GM18498 (cell line): ENCODE measurements at regions not wholly inside any gene's neighbourhood (a gene's known extent, or its start where the extent isn't known, plus 50 kb on each side); places are given as distances from the start of the nearest gene placed in this dataset.

Experiments used
- ATAC-seq: cut with Tn5 transposase; IDR thresholded peaks from one replicate; pipeline ENCODE4 v1.9.1; 2021; ENCODE audit warnings: mild to moderate bottlenecking, moderate library complexity; ENCODE audit not compliant: unreplicated experiment

DNA sequence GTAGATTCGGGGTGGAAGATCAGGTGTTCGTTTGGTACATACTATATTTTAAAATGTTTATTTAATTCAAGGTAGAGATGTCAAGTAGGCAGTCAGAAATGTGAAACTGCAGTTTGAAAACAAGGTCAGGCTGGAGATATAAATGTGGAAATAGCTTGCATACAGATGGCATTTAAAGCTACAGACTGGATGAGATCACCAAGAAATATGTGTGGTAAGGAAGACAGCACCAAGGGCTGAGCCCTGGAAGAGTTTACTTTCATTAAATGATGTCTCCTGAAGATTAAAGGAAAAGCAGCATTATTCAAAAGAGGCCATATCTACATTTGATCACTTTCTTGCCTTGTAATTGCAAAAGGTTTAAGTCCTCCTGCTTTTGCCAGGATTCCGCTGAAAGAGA lies 271.3 kb downstream of the PTBP2 start:
- ATAC-seq, result no peak

DNA sequence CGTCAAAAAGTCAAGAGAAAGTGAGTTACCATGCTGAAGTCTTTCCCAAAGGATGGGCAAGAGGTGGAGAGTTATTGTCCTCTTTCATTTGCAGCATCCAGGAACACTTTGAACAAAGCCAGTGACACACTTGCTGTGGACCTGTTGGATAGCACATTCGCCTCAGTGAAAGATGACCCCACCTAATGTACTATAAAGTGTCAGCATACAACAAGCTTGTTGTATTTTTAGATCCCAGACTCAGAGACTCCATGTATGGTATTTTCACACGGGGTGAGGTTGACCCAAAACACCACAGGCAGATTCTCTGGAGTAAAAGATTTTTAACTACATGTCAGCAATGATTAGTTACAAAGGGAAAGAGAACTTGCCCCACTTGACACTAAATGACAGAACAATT lies 273.8 kb downstream of the PTBP2 start:
- ATAC-seq, result no peak

DNA sequence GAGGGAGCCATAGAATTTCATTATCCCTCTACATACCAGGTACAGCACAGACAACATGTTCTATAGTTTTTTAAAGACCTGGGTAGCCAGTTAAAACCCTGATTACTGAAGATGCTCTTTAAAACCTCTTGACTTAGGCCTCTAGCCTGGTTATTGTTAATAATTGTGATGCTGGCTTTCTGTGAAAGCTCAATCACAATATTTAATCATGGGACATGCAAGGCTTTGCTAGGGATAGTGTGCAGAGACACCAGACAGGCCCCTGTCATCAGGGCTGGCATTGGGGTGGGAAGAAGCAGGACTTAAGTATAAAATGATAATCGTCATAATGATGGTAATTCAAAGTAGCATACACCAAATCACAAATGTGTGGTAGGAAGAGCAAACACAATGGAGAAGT lies 274.4 kb downstream of the PTBP2 start:
- ATAC-seq, result no peak

DNA sequence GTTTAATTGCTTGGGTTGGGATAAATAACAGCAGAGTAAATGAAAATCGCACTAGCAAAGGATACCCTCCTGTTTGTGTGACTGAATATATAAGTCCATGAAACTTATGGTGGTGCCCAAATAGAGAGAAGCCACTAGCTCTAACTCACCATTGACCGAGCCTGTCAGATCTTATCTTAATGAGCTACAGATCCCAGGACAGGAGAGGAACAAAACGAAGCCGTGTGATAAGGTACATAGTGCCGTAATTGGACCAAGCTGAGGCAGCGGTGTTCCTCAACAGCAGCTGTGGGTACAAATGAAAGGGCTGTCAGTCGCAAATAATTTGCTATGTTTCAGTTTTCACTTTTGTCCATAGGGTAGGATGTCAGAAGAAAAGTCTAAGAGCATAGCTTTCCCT lies 276.1 kb downstream of the PTBP2 start:
- ATAC-seq, result no peak

DNA sequence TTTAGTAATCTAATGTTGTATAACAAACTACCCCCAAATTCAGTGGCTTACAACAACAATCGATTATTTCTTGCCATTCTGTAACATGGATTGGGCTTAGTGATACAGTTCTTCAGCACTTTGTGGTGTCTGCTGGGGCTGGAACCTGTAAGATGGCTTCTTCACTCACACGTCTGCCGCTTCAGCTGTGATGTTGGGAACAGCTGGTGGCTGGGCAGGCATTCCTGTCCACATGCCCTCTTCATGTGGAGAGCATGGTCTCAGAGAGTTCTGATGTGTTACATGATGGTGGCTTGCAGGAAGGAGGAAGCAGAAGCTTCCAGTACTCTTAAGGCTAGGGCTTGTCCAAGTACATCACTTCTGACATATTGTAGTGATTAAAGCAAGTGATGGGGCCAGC lies 276.9 kb downstream of the PTBP2 start:
- no peak for ATAC-seq

DNA sequence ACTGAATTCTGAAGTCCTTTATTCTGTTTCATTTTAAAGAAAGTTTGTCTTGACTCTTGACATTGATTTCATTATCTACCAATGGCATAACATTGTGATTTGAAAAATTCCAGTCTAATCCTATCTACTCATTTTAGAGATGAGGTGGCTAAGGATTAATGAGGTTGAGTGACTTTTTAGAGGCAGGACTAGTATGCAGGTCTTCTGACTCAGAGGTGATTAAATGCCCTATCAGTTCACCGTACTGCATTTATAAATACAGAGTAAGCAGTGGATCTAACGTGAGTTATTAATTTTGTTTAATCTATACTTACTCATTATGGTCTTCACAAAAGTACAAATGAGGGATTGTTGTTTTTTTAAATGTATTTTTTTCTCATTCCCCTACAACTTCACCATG lies 277.6 kb downstream of the PTBP2 start:
- ATAC-seq, result no peak

DNA sequence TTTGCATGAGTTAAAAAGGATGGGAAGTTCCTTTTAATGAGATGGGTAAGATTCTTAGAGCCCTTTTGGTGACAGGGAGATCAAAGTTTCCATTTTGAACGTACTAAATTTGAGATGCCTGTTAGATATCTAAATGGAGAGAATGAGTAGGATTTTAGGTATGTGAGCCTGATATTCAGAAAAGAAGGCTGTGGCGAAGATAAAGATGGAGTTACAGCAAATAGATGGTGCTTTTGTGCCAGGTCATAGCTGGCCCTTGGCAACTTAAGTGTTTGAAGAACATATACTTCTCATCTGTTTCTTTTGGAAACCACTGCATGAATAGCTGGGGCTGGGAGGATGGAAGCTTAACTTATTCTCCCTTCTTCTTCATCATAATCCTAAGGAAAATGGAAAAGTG lies 282.5 kb downstream of the PTBP2 start:
- no peak for ATAC-seq

DNA sequence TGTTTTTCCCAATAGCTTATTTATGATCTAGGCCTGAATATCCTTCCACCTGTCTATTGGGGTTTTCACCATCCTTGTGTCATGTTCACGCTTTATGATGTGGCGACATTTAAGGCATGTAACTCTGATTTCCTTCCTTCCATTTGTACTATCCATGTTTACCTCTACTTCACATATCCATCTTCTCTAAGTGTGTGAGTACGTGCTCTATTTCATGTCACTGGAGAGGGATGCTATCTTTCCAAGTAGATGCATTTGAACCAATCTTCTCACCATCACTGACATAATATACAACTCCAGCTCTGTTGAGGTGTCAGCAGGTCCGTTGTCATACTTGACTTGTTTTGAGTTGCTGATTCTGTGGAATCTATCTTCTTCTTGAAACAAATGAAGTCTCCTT lies 283.2 kb downstream of the PTBP2 start:
- no peak for ATAC-seq

DNA sequence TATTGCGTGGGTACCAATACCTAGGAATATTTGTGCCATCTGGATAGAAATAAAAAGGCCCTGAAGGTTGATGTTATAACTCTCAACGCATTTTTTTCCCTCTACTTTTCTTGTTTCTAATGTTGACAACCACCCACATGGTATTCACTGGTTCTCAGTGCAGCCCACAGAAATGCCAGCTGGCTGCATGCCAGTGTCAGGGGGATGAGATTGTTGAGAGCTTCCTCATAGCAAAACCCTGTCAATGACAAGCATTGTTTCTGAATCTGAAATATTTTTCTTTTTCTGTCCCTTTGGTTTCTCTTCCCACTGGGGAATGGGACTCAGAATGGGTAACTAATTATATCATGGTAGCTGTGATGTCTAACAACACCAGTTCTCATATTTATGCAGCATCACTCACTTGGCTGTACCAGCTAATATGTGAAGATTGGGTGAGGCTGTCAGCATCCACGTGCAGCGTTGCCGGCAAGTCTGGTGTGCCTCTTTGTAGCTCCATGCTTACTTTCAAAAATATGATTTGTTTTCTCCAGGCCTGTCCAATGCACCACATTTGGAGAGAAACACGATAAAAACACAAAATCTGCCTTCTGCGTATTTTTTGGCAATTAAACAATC lies 284.6 kb downstream of the PTBP2 start:
- ATAC-seq, result no peak

DNA sequence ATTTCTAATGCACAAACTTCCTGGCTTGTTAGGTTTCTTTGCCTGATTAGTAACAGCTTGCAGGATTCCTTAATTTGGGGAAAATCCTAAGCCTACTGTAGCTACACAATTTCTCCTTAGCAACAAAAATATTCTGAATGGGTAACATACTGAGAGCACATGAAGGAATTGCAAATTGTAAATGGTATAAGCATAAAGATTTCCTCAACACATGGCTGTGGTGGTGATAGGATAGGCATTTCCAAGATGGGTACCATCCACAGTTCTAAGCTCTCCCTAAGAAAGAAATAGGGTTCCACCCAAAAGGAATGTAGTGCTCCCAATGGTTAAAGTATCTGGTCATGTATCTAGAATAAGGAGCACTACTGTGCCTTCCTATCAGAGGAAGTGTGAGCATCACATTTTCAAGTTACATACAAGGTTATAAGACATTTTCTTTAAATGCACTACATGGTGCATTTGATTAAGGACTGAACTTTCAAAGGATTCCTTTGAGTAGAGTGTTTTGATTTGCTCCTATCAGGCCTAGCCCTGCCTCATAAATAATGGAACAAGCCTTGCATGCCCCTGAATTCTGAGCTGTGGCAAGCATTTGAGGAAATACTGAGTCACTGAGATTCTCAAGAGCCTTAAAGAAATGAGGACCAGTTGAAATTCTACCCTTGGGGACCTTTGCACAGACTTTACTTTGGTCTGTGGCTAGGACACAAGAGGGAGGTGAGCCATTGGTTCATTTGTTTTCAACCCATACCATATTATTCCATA lies 286.4 kb downstream of the PTBP2 start:
- no peak for ATAC-seq

DNA sequence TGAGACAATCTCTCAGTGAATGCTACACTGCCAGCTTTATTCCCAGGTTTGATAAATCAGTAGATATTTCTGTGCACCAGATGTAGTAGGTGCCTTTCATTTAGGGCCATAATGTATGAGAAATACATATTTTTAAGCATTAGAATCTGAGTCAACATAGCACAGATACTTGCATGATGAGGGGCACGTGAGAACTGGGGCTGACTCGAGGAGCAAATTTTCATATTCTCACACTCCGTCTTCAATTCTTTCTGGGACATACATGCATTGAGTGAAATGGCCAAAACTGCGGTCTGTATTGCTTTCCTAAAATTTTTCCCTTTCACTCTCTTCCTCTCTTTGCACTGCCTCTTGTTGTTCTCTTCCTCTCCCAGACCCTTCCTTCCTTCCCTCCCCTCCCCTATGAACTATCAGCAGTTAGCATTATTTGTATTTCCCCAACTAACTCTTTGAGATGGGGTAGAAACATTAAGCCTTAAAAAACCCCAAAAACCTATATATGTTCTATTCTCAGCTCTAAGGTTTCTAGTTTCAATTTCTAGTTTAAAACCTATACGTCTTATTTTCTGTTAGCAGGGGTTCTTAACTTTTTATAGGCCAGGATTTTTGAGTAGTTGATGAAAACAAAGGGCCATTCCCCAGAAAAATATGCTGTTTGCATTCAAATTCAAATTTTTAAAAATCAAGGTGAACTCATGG lies 289.1 kb downstream of the PTBP2 start:
- ATAC-seq, result no peak

DNA sequence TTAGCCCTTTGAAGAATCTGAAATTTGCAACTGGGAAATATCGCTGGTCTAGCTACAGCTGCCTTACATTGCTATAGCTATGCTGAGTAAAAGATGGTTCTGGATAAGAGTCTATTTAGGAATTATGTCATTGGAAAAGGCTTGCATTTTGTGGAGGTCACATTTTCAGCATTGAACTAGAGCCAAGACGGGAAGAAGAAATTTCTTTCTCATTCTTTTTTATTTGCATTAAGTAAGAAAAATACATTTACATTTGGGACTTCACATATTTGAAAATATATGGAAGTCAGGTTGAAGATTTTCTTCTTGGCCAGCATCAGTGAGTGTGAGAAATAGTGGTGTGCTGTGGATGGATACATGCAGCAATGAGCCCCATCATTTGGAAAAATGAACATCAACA lies 291.6 kb downstream of the PTBP2 start:
- ATAC-seq, result no peak

DNA sequence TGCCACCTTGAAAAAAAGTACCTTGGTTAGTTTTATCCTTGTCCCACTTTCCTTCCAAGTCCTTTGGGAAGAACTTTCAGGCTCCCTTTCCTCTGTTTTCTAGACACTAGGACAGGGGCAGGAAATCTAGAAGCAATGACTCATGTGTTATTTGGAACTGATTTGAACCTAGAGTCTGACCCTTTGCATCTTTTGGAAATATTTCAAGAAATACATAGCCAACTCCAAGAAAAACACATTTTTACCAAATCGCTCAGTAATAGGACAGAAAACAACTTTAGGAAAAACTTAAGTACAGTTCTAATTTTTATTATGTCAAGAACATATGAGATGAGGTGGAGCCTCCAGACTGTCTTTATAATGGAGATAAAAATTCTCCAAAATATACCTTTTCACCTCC lies 292.4 kb downstream of the PTBP2 start:
- ATAC-seq, result no peak

DNA sequence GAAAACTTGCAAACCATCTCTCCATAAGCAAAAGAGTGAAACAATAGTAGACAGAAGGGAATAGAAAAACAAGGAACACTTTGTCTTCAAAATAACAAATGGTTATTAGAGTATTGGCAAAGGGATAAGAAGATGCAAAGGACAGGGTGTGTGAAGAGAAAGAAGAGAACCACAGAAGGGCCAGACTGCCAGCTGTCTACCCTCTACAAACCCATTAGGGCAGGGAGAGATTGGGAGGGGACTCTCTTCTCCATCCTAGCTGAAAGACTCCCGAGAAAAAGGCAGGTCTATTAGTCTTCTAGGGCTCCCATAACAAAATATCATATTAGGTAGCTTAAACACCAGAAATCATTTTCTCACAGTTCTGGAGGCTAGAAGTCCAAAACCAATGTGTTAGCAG lies 292.8 kb downstream of the PTBP2 start:
- ATAC-seq, result no peak

DNA sequence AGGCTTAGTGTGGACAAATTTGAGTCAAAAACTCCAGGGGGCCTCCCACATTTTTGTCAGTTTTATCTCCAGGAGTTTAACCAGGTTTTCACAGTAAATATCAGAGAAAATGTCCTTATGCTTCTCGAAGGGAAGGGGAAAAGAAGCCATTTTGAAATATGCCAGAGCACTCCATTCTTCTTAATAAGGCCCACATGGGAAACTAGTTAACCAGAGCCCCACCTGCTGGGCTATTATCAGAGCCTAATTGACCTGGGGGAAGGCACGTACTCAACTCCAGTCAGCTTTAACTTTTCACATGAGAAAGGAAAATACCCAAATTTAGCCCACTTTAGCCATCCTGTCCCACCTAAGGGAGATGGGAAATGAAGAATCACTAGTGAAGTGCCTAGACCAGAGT lies 296.3 kb downstream of the PTBP2 start:
- ATAC-seq, result no peak
